ENCODE measurements at regions not wholly inside any gene's neighbourhood (a gene's known extent, or its start where the extent isn't known, plus 50 kb on each side); places are given as distances from the start of the nearest gene placed in this dataset.
A peak's percentile ranks its signal among the peaks of the same experiment; 100 is the strongest.

GRCh38 chr13:37225414-37226070 is 120.1 kb upstream of the CSNK1A1L start:
- DNase-seq, result no peak

- no peak for DNase-seq
Observed at GRCh38 chr13:37216331-37216730, 110.9 kb upstream of the CSNK1A1L start.

- no peak for DNase-seq
Observed at GRCh38 chr13:37212826-37213225, 107.4 kb upstream of the CSNK1A1L start.

DNA sequence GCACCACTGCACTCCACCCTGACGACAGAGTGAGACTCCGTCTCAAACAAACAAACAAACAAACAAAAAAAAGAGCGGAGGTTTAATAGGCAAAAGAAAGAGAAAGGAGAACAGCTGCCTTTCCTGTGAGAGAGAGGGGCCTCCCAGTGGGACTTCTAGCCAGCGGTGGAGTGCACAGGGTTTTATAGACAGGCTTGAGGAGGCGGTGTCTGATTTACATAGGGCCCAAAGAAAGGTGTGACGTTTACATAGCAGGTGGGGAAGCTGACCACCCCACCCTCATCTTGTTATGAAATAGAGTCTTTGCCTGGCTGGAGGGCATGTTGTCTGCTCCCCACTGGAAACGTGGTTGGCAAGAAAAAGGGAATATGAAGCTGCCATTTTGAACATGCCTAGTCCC is 106.0 kb upstream of the CSNK1A1L start:
- no peak for DNase-seq

DNA sequence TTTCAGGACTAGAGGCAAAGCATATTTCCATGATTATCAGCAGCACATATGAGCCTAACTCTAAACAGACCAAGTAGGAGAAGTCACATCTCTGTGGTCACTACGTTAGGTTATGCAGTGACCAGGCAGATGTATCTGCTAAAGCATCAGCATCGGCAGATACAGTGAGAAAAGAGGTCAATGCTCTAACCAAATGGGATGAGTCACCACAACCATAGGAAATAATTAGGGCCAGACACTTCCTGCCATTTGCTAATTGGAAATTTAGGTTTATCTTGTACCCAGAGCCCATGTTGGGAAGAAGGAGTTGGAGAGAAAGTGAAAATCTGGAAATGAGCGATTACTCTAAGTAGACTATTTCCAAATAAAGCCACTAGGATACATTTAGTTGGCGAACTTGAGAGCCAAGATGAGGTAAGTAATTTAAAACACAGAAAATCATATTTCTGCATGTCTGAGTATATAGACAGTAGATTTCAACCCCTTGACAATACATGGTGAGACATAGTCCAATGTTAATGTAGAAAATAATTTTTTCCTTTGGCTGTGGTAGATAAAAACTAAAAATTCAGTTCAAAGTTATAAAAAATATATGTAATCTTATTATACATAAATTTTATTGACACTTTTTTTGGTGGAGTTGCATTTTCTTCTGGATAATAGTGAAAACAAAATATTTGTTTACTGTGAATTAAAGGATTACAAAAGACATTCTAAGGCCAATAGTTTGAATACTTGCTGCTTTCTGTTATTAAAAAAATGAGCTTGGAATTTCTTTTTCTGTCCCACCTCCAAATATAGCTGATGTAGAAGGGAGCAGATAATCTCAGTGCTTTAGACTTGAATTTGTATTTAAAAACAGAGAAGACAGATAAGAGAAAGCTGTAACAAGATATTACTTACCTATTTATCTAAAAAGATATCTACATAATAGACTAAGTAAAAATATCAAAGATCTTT is 104.4 kb upstream of the CSNK1A1L start:
- DNase-seq, result no peak

DNA sequence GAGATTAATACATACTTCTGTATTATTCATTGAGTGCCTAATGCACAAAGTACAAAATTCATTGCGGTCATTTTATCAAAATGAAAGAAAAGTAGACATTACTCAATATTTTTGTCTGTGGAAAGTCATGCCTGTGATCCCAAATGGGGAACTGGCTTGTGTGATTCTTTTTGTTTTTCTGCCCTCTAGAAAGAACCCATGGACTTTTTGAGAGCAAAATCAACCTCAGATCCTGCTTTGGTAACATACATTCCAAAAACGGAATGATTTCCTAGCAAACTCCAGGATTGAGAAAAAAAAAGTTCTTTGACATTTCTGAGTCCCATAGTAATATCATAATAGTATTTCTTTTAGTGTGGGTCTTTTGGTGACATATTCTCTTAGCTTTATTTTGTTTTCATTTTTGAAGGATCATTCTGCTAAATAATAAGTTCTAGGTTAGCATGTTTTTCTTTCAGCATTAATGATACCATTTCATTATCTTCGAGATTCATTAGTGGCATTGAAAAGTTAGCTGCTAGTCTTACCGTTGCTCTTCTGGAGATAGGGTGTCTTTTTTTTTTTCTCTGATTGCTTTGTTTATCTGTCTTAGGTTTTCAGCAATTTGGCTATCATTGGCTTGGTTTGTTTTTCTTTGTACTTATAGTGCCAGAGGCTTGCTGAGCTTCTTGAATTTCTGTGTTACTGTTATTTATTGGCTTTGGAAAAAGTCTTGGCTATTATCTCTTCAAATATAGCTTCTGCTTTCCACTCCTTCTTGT is 102.4 kb upstream of the CSNK1A1L start:
- no peak for DNase-seq

- DNase-seq, result no peak
Observed at GRCh38 chr13:37202264-37202663, 96.8 kb upstream of the CSNK1A1L start.

GRCh38 chr13:37201081-37201480 is 95.6 kb upstream of the CSNK1A1L start:
- DNase-seq, result no peak

DNA sequence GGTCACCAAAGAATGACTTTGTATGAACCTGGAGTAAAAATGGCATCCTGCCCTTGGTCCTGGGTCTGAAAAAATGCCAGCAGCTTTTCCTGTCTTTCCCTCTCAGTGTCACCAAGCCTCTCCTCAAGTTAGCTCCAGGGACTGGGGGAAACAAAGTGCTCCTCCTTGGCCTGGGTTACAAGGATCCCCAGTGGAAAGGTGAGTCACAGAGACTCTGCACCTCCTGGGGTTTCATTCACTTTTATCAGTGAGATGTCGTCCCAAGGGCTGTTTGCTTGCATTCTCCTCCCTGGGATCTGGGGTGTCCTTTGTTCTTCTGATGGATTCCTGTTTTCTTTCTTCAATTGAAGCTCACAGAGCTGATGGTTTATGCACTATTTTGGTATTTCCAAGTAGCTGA is 93.2 kb upstream of the CSNK1A1L start:
- no peak for DNase-seq

DNA sequence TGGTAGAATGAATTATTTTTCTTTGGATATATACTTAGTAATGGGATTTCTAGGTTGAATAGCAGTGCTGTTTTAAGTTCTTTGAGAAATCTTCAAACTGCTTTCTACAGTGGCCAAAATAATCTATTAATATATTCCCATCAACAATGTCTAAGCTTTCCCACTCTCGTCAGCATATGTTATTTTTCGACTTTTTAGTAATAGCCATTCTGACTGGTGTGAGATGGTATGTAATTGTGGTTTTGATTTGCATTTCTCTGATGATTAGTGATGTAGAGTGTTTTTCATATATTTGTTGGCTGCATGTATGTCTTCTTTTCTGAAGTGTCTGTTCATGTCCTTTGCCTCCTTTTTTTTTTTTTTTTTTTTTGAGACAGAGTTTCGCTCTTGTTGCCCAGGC is 90.2 kb upstream of the CSNK1A1L start:
- DNase-seq, result no peak

DNA sequence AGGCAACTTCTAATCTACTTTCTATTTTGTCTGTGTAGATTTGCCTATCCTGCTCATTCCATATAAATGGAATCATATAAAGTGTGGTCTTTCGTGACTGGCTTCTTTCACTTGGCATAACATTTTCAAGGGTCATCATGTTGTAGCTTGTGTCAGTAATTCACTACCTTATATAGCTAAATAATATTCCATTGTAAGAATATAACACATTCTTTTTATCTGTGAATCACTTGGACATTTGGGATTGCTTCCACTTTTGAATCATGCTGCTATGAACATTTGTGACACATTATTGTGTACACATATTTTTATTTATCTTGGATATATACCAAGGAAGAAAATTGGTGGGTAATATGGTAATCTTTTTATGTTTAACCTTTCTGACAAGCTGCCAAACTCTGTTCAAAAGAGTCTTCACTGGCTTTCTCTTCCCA is 89.0 kb upstream of the CSNK1A1L start:
- no peak for DNase-seq

GRCh38 chr13:37192956-37193355 is 87.5 kb upstream of the CSNK1A1L start:
- no peak for DNase-seq

DNA sequence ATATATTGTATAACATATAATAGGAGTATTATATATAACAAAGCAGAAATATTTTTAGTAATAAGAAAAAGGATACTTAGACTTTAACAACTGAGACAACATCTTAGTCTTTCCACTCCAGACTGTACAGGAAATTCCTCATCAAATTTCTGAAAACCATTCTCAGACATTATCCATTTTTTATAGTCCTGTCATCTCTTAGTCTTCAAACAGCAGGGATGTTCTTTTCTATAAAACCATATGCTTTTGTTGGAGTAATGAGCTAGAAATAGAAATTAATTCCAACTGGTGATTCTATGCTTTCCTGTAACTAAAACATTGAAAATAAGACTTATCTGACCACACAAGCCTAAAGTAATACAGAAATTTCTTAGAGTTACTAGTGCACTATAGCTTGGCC is 82.2 kb upstream of the CSNK1A1L start:
- DNase-seq, result no peak

- DNase-seq, result no peak
Observed at GRCh38 chr13:37187105-37187504, 81.6 kb upstream of the CSNK1A1L start.

DNA sequence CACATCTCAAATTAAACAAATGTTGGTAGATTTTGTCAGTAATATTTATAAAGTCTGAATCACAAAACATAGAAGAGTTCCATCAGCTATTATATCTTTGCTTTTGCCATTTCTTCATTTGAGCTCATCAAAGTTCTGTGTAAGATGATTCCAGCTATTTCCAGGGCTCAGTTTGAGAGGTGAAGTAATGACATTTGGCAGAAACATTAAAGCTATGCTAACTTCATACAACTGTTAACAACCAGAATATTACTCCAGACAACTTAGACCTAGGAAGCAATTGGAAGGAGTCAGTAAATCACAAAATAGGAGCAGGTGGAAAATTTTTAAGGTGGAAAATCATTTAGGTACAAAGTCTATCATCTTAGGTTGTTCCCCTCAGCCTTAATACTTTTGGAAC is 76.2 kb upstream of the CSNK1A1L start:
- DNase-seq, result no peak

- no peak for DNase-seq
Observed at GRCh38 chr13:37179645-37180044, 74.2 kb upstream of the CSNK1A1L start.

- DNase-seq, result no peak
Observed at GRCh38 chr13:37177125-37177524, 71.7 kb upstream of the CSNK1A1L start.

GRCh38 chr13:37175996-37176395 is 70.5 kb upstream of the CSNK1A1L start:
- no peak for DNase-seq

- DNase-seq, result no peak
Observed at GRCh38 chr13:37173214-37173613, 67.8 kb upstream of the CSNK1A1L start.

DNA sequence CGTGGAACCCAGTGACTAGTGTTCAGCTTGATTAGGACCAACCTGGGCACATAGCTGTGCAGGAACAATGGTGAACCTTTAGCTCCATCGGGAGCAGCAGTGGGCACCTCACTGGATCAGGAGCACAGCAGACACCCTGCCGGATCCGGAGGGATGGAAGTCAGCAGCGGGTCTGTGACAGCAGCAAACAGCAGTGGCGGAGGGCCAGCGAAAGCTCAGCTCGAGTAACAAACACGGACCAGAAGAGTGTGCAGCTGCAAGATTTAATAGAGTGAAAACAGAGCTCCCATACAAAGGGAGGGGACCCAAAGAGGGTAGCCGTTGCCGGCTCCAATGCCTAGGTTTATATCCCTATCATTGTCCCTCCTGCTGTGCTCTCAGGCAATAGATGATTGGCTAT is 66.8 kb upstream of the CSNK1A1L start:
- peak in 28 of 58 donors; percentile 1 to 44 (median 8) for DNase-seq

- DNase-seq, result peak in 4 of 58 donors; percentile 4 to 37 (median 10)
Observed at GRCh38 chr13:37168926-37169325, 63.5 kb upstream of the CSNK1A1L start.

GRCh38 chr13:37168151-37168550 is 62.7 kb upstream of the CSNK1A1L start:
- DNase-seq, result no peak

All from anterior cingulate cortex (tissue), 58 donors.